Endothelial cell (in vitro differentiated cells): ENCODE measurements at regions not wholly inside any gene's neighbourhood (a gene's known extent, or its start where the extent isn't known, plus 50 kb on each side); places are given as distances from the start of the nearest gene placed in this dataset.

Experiments
- DNase-seq: peaks from one replicate; pipeline ENCODE4 v3.0.0; 2021; ENCODE audit warnings: low spot score
- H3K27ac Mint-ChIP-seq: one replicate; pipeline ENCODE4 v1.8.0; 2021; ENCODE audit warnings: mixed read lengths, inconsistent platforms; ENCODE audit not compliant: unreplicated experiment
- H3K27me3 Mint-ChIP-seq: one replicate; pipeline ENCODE4 v1.8.0; 2021; ENCODE audit warnings: mild to moderate bottlenecking, moderate library complexity, mixed read lengths, inconsistent platforms; ENCODE audit not compliant: unreplicated experiment
- H3K36me3 Mint-ChIP-seq: one replicate; pipeline ENCODE4 v1.8.0; 2021; ENCODE audit warnings: mild to moderate bottlenecking, low read depth, mixed read lengths, inconsistent platforms; ENCODE audit not compliant: unreplicated experiment
- H3K4me1 Mint-ChIP-seq: one replicate; pipeline ENCODE4 v1.8.0; 2021; ENCODE audit warnings: mild to moderate bottlenecking, mixed read lengths, inconsistent platforms; ENCODE audit not compliant: unreplicated experiment
- H3K4me3 Mint-ChIP-seq: one replicate; pipeline ENCODE4 v1.8.0; 2021; ENCODE audit warnings: mild to moderate bottlenecking, mixed read lengths, inconsistent platforms; ENCODE audit not compliant: unreplicated experiment
- H3K9me3 Mint-ChIP-seq: one replicate; pipeline ENCODE4 v1.8.0; 2021; ENCODE audit warnings: mixed read lengths, inconsistent platforms; ENCODE audit not compliant: unreplicated experiment
- TF ChIP-seq, protein P1 (sequence below): fragments of 200-600 bp; sonication (generic); IDR thresholded peaks from one replicate; pipeline ENCODE4 v1.5.0; 2021; ENCODE audit warnings: antibody characterized with exemption; ENCODE audit not compliant: unreplicated experiment

GRCh38 chr15:99477791-99478471 lies 87.9 kb upstream of the MEF2A start:
- H3K9me3 Mint-ChIP-seq: no peaks in the 10 kb centered on the region
- H3K27ac Mint-ChIP-seq: no peak overlapping the region
- no peak overlapping the region for H3K4me3 Mint-ChIP-seq
- no peak for DNase-seq
- TF ChIP-seq, protein P1, sequence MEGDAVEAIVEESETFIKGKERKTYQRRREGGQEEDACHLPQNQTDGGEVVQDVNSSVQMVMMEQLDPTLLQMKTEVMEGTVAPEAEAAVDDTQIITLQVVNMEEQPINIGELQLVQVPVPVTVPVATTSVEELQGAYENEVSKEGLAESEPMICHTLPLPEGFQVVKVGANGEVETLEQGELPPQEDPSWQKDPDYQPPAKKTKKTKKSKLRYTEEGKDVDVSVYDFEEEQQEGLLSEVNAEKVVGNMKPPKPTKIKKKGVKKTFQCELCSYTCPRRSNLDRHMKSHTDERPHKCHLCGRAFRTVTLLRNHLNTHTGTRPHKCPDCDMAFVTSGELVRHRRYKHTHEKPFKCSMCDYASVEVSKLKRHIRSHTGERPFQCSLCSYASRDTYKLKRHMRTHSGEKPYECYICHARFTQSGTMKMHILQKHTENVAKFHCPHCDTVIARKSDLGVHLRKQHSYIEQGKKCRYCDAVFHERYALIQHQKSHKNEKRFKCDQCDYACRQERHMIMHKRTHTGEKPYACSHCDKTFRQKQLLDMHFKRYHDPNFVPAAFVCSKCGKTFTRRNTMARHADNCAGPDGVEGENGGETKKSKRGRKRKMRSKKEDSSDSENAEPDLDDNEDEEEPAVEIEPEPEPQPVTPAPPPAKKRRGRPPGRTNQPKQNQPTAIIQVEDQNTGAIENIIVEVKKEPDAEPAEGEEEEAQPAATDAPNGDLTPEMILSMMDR: no peak
- H3K36me3 Mint-ChIP-seq: no peaks in the 10 kb centered on the region
- no peaks in the 10 kb centered on the region for H3K4me1 Mint-ChIP-seq
- peaks cover 6% of the 10 kb centered on the region for H3K27me3 Mint-ChIP-seq

DNA sequence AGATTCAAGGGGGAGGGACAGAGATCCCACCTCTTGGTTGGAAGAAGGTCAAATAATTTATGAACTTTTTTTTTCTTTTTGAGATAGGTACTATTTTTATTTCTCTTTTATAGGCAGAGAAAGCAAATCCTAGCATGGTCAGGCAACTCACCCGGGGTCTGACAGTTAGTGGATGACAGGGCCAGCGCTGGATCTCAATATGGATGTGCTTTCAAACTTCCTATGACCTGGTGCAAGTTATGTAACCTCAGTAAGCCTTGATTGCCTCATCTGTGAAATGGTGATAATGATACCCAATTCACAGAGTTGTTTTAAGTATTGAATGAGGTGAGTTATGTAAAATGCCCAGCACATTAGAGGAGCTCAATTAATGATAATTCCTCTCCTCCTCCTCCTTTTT lies 86.8 kb upstream of the MEF2A start:
- Mint-ChIP-seq H3K4me1 (no peaks in the 10 kb centered on the region), H3K9me3 (no peaks in the 10 kb centered on the region), H3K27ac (no peak overlapping the region), H3K27me3 (peaks cover 6% of the 10 kb centered on the region), H3K4me3 (no peak overlapping the region), H3K36me3 (no peaks in the 10 kb centered on the region)
- DNase-seq: no peak
- TF ChIP-seq, protein P1: no peak

DNA sequence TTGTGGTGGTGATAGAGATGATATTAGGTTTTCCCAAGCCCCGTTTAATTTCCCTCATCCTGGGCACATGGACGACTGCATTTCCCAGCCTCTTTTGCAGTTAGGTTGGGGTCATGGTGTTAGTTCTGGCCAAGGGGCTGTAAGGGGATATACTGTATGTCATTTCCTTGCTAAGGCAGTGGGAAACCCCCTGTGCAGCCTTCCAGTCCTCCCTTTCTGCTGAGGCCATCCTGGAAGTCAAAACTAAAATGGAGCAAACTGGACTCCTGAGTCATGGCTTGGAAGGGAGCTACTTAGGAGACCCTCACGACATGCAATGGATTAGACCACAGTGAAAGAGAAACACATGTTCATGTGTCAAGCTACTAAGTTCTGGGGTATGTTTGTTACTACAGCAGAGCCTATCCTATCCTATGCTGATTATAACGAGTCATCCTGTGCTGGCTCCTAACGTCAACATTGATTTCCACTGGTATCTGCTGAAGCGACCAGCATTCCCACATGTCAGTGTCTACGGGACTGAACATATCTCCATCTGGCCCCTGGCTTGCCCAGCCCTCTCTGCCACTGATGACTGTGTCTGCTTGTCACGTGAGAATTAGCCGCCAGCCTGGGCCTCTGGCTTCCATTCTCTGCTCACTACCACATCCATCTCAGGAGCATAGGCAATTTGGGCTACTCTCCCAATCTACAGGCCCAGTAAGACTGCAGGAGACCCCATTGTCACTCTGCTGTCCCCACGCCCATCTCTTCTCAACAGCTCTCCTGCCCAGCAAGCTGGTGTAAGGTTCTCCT lies 85.6 kb upstream of the MEF2A start:
- Mint-ChIP-seq H3K27ac (no peak overlapping the region), H3K36me3 (no peaks in the 10 kb centered on the region), H3K27me3 (peaks cover 6% of the 10 kb centered on the region), H3K9me3 (no peaks in the 10 kb centered on the region), H3K4me3 (no peak overlapping the region), H3K4me1 (peaks cover 2% of the 10 kb centered on the region)
- no peak for DNase-seq
- TF ChIP-seq, protein P1: no peak

DNA sequence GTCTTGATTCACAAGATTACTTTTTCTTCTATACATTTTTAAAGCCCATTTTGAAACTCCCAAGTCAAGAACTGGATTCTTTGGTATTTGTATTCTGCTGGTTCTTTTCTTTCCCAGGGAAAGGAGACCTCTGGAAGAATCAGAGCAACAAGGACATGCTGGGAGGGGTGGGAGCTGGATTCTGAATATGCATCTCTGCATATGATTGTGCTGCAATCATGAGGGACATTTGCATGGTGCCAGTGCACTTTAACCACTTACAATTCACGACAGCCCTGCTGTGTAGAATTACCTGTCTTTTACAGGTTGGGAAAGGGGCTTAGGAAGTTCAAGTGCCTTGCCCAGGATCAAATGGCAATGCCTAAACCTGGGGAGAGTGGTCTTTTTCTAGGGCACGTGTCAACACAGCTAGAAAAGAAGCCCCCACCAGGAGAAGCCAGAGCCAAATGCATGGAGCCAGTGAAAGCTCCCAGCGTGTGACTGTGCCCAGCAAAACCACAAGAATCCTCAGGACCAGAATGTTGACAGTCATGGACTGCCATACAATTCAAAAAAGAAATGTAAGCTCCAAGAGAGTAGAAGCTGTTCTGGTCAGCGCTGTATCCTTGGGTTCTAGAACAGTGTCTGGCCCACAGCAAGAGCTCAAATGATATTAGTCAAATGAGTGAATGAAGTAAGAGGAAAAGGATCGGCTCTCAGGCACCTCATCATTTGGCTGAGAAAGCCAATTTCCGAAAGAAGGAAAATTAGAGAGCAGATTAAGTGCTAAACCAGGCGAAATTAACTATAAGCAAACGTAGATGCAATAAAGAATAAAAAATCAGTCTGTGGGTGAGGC lies 84.5 kb upstream of the MEF2A start:
- no peaks in the 10 kb centered on the region for H3K9me3 Mint-ChIP-seq
- TF ChIP-seq, protein P1: no peak
- H3K4me3 Mint-ChIP-seq: no peak overlapping the region
- no peak overlapping the region for H3K27ac Mint-ChIP-seq
- peaks cover 13% of the 10 kb centered on the region for H3K4me1 Mint-ChIP-seq
- no peaks in the 10 kb centered on the region for H3K36me3 Mint-ChIP-seq
- H3K27me3 Mint-ChIP-seq: peaks cover 8% of the 10 kb centered on the region
- DNase-seq: no peak
